HCT116 (cell line): ENCODE measurements at regions not wholly inside any gene's neighbourhood (a gene's known extent, or its start where the extent isn't known, plus 50 kb on each side); places are given as distances from the start of the nearest gene placed in this dataset.

Source experiments
- ATAC-seq: fragments of 200-7000 bp; cut with Tn5 transposase; 2 replicates; pipeline ENCODE4 v1.9.1; 2020; ENCODE audit warnings: mild to moderate bottlenecking, moderate library complexity
- BruUV-seq: library from RNA; stranded (reverse); fragments of 400-500 nt; replicated peaks from 2 replicates; lab custom pipeline; 2021; lab: Mats Ljungman, UMichigan
- CTCF ChIA-PET: fragments of 300-600 bp; sonication (Branson Sonifier 250); formaldehyde crosslinking; loops from one replicate; lab custom pipeline; 2021; ENCODE audit warnings: antibody characterized with exemption; lab: Charles Lee
- POLR2A ChIA-PET: fragments of 300-600, 350-600 bp; sonication (Branson Sonifier 250); formaldehyde crosslinking; loops from one replicate; lab custom pipeline; 2021; ENCODE audit warnings: antibody characterized with exemption; lab: Charles Lee
- RAD21 ChIA-PET, 2 experiments: fragments of 300-600 bp; sonication (Branson Sonifier 250); formaldehyde crosslinking; loops; one replicate each; lab custom pipeline; 2023; ENCODE audit warnings: low total read pairs in 2 of 2; ENCODE audit not compliant: uncharacterized antibody in 2 of 2, unreplicated experiment in 2 of 2, low non-redundant PET in 1 of 2; lab: Charles Lee
- DNase-seq: peaks from one replicate; pipeline ENCODE4 v3.0.0-alpha.2; 2010; ENCODE audit warnings: low read depth, low spot score
- H2AFZ ChIP-seq: fragments of 200-600 bp; shearing (Covaris generic), sonication (generic); 2 replicates; pipeline ENCODE4 v1.6.1; 2017; ENCODE audit warnings: low read depth, mixed run types, mixed read lengths, antibody characterized with exemption, low read length; ENCODE audit not compliant: poor library complexity, severe bottlenecking
- H3K27ac ChIP-seq: 2 replicates; pipeline ENCODE4 v1.5.1; 2012; ENCODE audit warnings: low read depth, low read length
- H3K27me3 ChIP-seq: fragments of 200-600 bp; sonication (generic); 2 replicates; pipeline ENCODE4 v1.6.1; 2016; ENCODE audit warnings: mixed run types, low read length, mixed read lengths; ENCODE audit not compliant: insufficient read depth
- H3K36me3 ChIP-seq, 2 experiments: fragments of 200-500 bp in 1 of 2; fragments of 200-600 bp in 1 of 2; sonication (Bioruptor generic) in 1 of 2; sonication (generic) in 1 of 2; 2 replicates each; pipeline versions ENCODE4 v1.5.1 to v1.6.1; 2014 to 2016; ENCODE audit warnings: low read length in 2 of 2, inconsistent platforms in 1 of 2, mixed read lengths in 1 of 2, mixed run types in 1 of 2; ENCODE audit not compliant: insufficient read depth in 2 of 2, control insufficient read depth in 1 of 2
- H3K4me1 ChIP-seq, 2 experiments: fragments of 200-600 bp in 1 of 2; sonication (generic) in 1 of 2; 2 replicates each; pipeline versions ENCODE4 v1.5.1 to v1.6.1; 2012 to 2017; ENCODE audit warnings: low read length in 2 of 2, inconsistent platforms in 1 of 2, mild to moderate bottlenecking in 1 of 2, mixed read lengths in 1 of 2, mixed run types in 1 of 2, moderate library complexity in 1 of 2; ENCODE audit not compliant: insufficient read depth in 2 of 2, control insufficient read depth in 1 of 2
- H3K4me2 ChIP-seq: fragments of 200-600 bp; sonication (generic); 2 replicates; pipeline ENCODE4 v1.6.1; 2017; ENCODE audit warnings: mixed run types, low read length, mixed read lengths
- H3K4me3 ChIP-seq, 2 experiments: fragments of 200-600 bp in 1 of 2; sonication (generic) in 1 of 2; replicated peaks in 1 of 2; 2 replicates each; pipeline ENCODE4 v1.5.1; 2011 to 2016; ENCODE audit warnings: low read length in 2 of 2, control low read depth in 1 of 2, low read depth in 1 of 2, mild to moderate bottlenecking in 1 of 2, mixed read lengths in 1 of 2, mixed run types in 1 of 2
- H3K79me2 ChIP-seq: fragments of 200-600 bp; sonication (generic); 2 replicates; pipeline ENCODE4 v1.6.1; 2017; ENCODE audit warnings: mild to moderate bottlenecking, mixed run types, low read length, moderate library complexity, mixed read lengths; ENCODE audit not compliant: insufficient read depth
- H3K9ac ChIP-seq: fragments of 200-600 bp; sonication (generic); 2 replicates; pipeline ENCODE4 v1.6.1; 2016; ENCODE audit warnings: low read length, mixed read lengths
- H3K9me2 ChIP-seq: fragments of 200-600 bp; sonication (generic), shearing (Covaris generic); 2 replicates; pipeline ENCODE4 v1.6.1; 2017; ENCODE audit warnings: mixed run types, mild to moderate bottlenecking, moderate library complexity; ENCODE audit not compliant: insufficient read depth
- H3K9me3 ChIP-seq, 2 experiments: fragments of 200-500 bp in 1 of 2; fragments of 200-600 bp in 1 of 2; sonication (Bioruptor generic) in 1 of 2; sonication (generic) in 1 of 2; 2 replicates each; pipeline ENCODE4 v1.6.1; 2014 to 2017; ENCODE audit warnings: low read length in 2 of 2, mixed read lengths in 2 of 2, inconsistent platforms in 1 of 2, low read depth in 1 of 2, mild to moderate bottlenecking in 1 of 2, mixed run types in 1 of 2, moderate library complexity in 1 of 2; ENCODE audit not compliant: control insufficient read depth in 1 of 2, insufficient read depth in 1 of 2
- H4K20me1 ChIP-seq: fragments of 200-600 bp; sonication (generic), shearing (Covaris generic); 2 replicates; pipeline ENCODE4 v1.6.1; 2017; ENCODE audit warnings: mixed run types, mild to moderate bottlenecking, moderate library complexity; ENCODE audit not compliant: insufficient read depth
- CEBPB ChIP-seq: IDR thresholded peaks from 2 replicates; pipeline ENCODE4 v1.6.1; 2012; ENCODE audit warnings: low read depth
- CTCF ChIP-seq, 3 experiments: fragments of 200-600 bp in 1 of 3; sonication (generic) in 1 of 3; IDR thresholded peaks in 2 of 3; conservative IDR thresholded peaks in 1 of 3; 2 replicates each; pipeline ENCODE4 v1.5.1; 2012 to 2017; ENCODE audit warnings: low read depth in 2 of 3, low read length in 2 of 3, antibody characterized with exemption in 1 of 3, borderline replicate concordance in 1 of 3, control low read depth in 1 of 3, mild to moderate bottlenecking in 1 of 3, mixed read lengths in 1 of 3, mixed run types in 1 of 3, moderate library complexity in 1 of 3; ENCODE audit not compliant: insufficient read depth in 1 of 3
- FOSL1 ChIP-seq: IDR thresholded peaks from 2 replicates; pipeline ENCODE4 v1.6.1; 2012; ENCODE audit warnings: low read depth
- MAX ChIP-seq: IDR thresholded peaks from 2 replicates; pipeline ENCODE4 v1.6.1; 2012
- POLR2AphosphoS5 ChIP-seq: IDR thresholded peaks from 2 replicates; pipeline ENCODE4 v1.6.1; 2011; ENCODE audit warnings: mild to moderate bottlenecking, low read depth, low read length, moderate library complexity
- RAD21 ChIP-seq: IDR thresholded peaks from 2 replicates; pipeline ENCODE4 v1.6.1; 2012; ENCODE audit warnings: low read depth, mild to moderate bottlenecking
- SIN3A ChIP-seq: IDR thresholded peaks from 2 replicates; pipeline ENCODE4 v1.6.1; 2012; ENCODE audit warnings: low read depth
- TCF7L2 ChIP-seq: IDR thresholded peaks from 2 replicates; pipeline ENCODE4 v1.7.0; 2011; ENCODE audit warnings: borderline replicate concordance, inconsistent platforms; ENCODE audit not compliant: insufficient read depth, insufficient read length; ENCODE audit errors: extremely low read depth
- ZBTB33 ChIP-seq: IDR thresholded peaks from 2 replicates; pipeline ENCODE4 v1.6.1; 2011; ENCODE audit warnings: mild to moderate bottlenecking, low read length, moderate library complexity; ENCODE audit not compliant: insufficient replicate concordance; ENCODE audit errors: extremely low read depth
- intact Hi-C: fragments of 100-400 bp; cut with micrococcal nuclease; formaldehyde crosslinking; loops from 2 replicates; pipeline ENCODE4 v1.10.0; 2022

- CTCF ChIA-PET = no interaction called here
- no peak overlapping the region for H3K27ac ChIP-seq
- no peak overlapping the region for H2AFZ ChIP-seq
- RAD21 ChIA-PET = no interaction called here
- POLR2A ChIA-PET = no interaction called here
- H3K9me2 ChIP-seq = no peaks in the 10 kb centered on the region; the same call in 1 of the 2 replicates
- H3K9me3 ChIP-seq = no peaks in the 10 kb centered on the region
- no peaks in the 10 kb centered on the region for H3K79me2 ChIP-seq
- intact Hi-C loops = no loop called here
- H3K4me2 ChIP-seq = no peak overlapping the region
- DNase-seq (no peak), ATAC-seq (no peak)
- H3K4me3 ChIP-seq = no peak overlapping the region
- no peak overlapping the region for H3K9ac ChIP-seq
- no TSS peak for BruUV-seq
- TF ChIP-seq SIN3A (no peak), POLR2AphosphoS5 (no peak), MAX (no peak), CTCF (IDR thresholded peaks at IDR 0.05 in 2 of 3, conservative IDR thresholded peaks at IDR 0.05 in 1 of 3; ENCODE audit: borderline replicate concordance in 1 of 3, insufficient read depth in 1 of 3, low read depth in 2 of 3, low read length in 2 of 3) (no peak), FOSL1 (no peak), TCF7L2 (no peak), CEBPB (no peak), RAD21 (no peak), ZBTB33 (no peak)
- no peaks in the 10 kb centered on the region for H3K4me1 ChIP-seq
- H3K27me3 ChIP-seq = 0 out of 2 replicates have a peak, but pooled peaks cover 11% of the 10 kb centered on the region
- H3K36me3 ChIP-seq = no peaks in the 10 kb centered on the region
- no peaks in the 10 kb centered on the region for H4K20me1 ChIP-seq
These were observed 150.5 kb upstream of the COL8A1 start for GRCh38 chr3:99487894-99488293.
